ENCODE measurements at regions not wholly inside any gene's neighbourhood (a gene's known extent, or its start where the extent isn't known, plus 50 kb on each side); places are given as distances from the start of the nearest gene placed in this dataset.
"Not testable (repeated sequence)": the region's sequence is repeated elsewhere in the genome, so short reads cannot be mapped to it uniquely, and the experiment has no call there.

DNA sequence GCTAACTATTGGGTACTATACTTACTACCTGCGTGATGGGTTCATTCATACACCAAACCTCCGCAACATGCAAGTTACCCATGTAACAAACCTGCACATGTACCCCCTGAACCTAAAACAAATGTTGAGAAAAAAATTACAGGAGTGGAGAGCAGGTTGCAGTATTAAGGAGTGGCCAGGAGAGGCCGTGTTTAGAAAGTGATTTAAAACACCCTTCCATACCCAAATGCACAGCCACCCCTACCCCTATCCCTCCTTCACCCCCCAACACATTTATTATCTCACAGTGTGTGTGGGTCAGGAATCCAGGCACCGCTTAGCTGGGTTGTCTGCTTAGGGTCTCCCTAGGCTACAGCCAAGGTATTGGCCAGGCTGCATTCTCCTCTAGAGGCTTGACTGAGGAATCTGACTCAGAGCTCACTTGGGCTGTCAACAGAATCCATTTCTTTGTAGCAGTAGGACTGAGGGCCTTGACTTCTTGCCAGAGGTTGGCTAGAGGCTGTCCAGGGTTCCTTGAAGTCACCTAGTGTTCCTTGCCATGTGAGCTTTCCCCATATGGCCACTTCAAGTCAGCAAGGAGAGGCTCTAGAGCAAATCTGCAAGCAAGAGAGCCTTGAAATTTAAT, 115.3 kb upstream of the NBPF8 start:
- BruUV-seq (replicated peaks); H3K9ac ChIP-seq (ENCODE audit: insufficient read depth in 1 of 2, low read depth in 2 of 2, low read length in 2 of 2); H4K20me1 ChIP-seq (replicated peaks; ENCODE audit: control insufficient read depth, insufficient read depth, low read length); H3K27ac ChIP-seq (ENCODE audit: extremely low read depth, low read depth, low read length); DNase-seq (ENCODE audit: extremely low read depth in 1 of 4, low spot score in 3 of 4); H3K27me3 ChIP-seq (ENCODE audit: control insufficient read depth in 2 of 2, insufficient read depth in 2 of 2, low read length in 2 of 2); H3K9me1 ChIP-seq (ENCODE audit: control insufficient read depth, insufficient read depth, low read length); H3K9me3 ChIP-seq (replicated peaks; ENCODE audit: control insufficient read depth, insufficient read depth, low read depth, low read length); H3K4me1 ChIP-seq (replicated peaks in 1 of 2; ENCODE audit: control insufficient read depth in 2 of 2, insufficient read depth in 2 of 2, low read length in 2 of 2); CTCF ChIA-PET (ENCODE audit: low intra/inter-chr PET ratio); H3K79me2 ChIP-seq (ENCODE audit: control insufficient read depth, insufficient read depth, low read length); intact Hi-C loops (cut with micrococcal nuclease); in situ Hi-C loops (cut with MboI); FAIRE-seq; H2AFZ ChIP-seq (ENCODE audit: low read depth, low read length); H3K4me3 ChIP-seq; POLR2A ChIA-PET; H3K4me2 ChIP-seq (ENCODE audit: insufficient read depth, low read length); H3K36me3 ChIP-seq (ENCODE audit: control insufficient read depth, insufficient read depth, low read length): not testable (repeated sequence)
- WGBS (ENCODE audit: insufficient coverage, low coverage, missing lambda C conversion rate) = 57% methylated on average over 2 of the region's 4 CpGs
- peak; percentile 81 for ATAC-seq

DNA sequence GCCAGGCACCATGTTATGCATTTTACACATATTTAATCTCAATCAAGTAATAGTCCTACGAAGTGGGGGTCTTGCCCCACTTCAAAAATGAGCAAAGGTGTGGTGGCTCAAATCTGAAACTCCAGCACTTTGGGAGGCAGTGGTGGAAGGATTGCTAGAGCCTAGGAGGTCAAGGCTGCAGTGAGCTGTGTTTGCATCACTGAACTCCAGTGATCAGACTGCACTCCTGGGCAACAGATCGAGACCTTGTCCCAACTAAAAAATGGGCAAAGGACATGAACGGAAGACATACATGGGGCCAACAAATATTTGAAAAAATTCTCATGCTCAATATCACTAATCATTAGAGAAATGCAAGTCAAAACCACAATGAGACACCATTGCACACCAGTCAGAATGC, 116.3 kb upstream of the NBPF8 start:
- DNase-seq (ENCODE audit: extremely low read depth in 1 of 4, low spot score in 3 of 4); H3K79me2 ChIP-seq (ENCODE audit: control insufficient read depth, insufficient read depth, low read length); FAIRE-seq; H3K36me3 ChIP-seq (ENCODE audit: control insufficient read depth, insufficient read depth, low read length); H3K9ac ChIP-seq (ENCODE audit: insufficient read depth in 1 of 2, low read depth in 2 of 2, low read length in 2 of 2); H3K9me1 ChIP-seq (ENCODE audit: control insufficient read depth, insufficient read depth, low read length); ATAC-seq; H3K4me3 ChIP-seq; H3K27me3 ChIP-seq (ENCODE audit: control insufficient read depth in 2 of 2, insufficient read depth in 2 of 2, low read length in 2 of 2); POLR2A ChIA-PET; H3K4me2 ChIP-seq (ENCODE audit: insufficient read depth, low read length); intact Hi-C loops (cut with micrococcal nuclease); H3K4me1 ChIP-seq (replicated peaks in 1 of 2; ENCODE audit: control insufficient read depth in 2 of 2, insufficient read depth in 2 of 2, low read length in 2 of 2); H4K20me1 ChIP-seq (replicated peaks; ENCODE audit: control insufficient read depth, insufficient read depth, low read length); H3K9me3 ChIP-seq (replicated peaks; ENCODE audit: control insufficient read depth, insufficient read depth, low read depth, low read length); BruUV-seq (replicated peaks); CTCF ChIA-PET (ENCODE audit: low intra/inter-chr PET ratio); in situ Hi-C loops (cut with MboI); H3K27ac ChIP-seq (ENCODE audit: extremely low read depth, low read depth, low read length); H2AFZ ChIP-seq (ENCODE audit: low read depth, low read length): not testable (repeated sequence)
- no CpG with 5 or more reads among the region's 3 CpGs for WGBS (ENCODE audit: insufficient coverage, low coverage, missing lambda C conversion rate)

DNA sequence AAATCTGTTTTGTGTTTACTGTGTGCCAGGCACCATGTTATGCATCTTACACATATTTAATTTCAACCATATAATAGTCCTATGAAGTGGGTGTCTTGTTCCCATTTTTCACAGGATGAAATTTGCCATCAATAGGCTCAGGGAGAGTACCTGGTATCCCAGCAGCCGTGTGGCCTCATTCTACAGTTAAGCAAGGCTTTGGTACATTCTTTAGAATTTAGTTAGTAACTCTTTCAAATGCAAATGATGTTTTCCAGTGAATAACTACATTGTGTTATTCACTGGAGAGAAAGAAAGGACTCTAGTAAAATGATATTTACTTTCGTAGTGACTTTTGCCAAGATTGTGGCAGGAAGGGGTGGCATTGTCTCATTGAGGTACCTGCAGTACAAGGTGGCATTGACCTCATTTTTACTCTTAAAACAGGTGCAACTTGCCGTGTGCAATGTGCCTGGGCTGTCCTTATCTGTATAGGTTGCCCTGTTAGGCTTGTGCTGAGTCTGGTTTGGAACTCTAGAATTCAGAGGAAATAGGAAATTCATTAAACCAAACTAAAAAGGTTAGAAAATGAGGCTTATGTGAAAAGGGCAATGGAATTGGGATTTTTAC, 117.4 kb upstream of the NBPF8 start:
- ATAC-seq; H3K27me3 ChIP-seq (ENCODE audit: control insufficient read depth in 2 of 2, insufficient read depth in 2 of 2, low read length in 2 of 2); BruUV-seq (replicated peaks); H3K79me2 ChIP-seq (ENCODE audit: control insufficient read depth, insufficient read depth, low read length); H3K9me3 ChIP-seq (replicated peaks; ENCODE audit: control insufficient read depth, insufficient read depth, low read depth, low read length); in situ Hi-C loops (cut with MboI); H3K4me3 ChIP-seq; POLR2A ChIA-PET; H4K20me1 ChIP-seq (replicated peaks; ENCODE audit: control insufficient read depth, insufficient read depth, low read length); CTCF ChIA-PET (ENCODE audit: low intra/inter-chr PET ratio); H3K4me1 ChIP-seq (replicated peaks in 1 of 2; ENCODE audit: control insufficient read depth in 2 of 2, insufficient read depth in 2 of 2, low read length in 2 of 2); H3K36me3 ChIP-seq (ENCODE audit: control insufficient read depth, insufficient read depth, low read length); H3K27ac ChIP-seq (ENCODE audit: extremely low read depth, low read depth, low read length); DNase-seq (ENCODE audit: extremely low read depth in 1 of 4, low spot score in 3 of 4); H2AFZ ChIP-seq (ENCODE audit: low read depth, low read length); H3K9ac ChIP-seq (ENCODE audit: insufficient read depth in 1 of 2, low read depth in 2 of 2, low read length in 2 of 2); H3K9me1 ChIP-seq (ENCODE audit: control insufficient read depth, insufficient read depth, low read length); H3K4me2 ChIP-seq (ENCODE audit: insufficient read depth, low read length); intact Hi-C loops (cut with micrococcal nuclease); FAIRE-seq: not testable (repeated sequence)
- no CpG with 5 or more reads among the region's 3 CpGs for WGBS (ENCODE audit: insufficient coverage, low coverage, missing lambda C conversion rate)

GRCh38 chr1:120290105-120290504, 113.8 kb upstream of the SEC22B start:
- in situ Hi-C loops (cut with MboI) = not testable (repeated sequence)

More at GRCh38 chr1:120290105-120290504, 113.8 kb upstream of the SEC22B start:
- H3K9me3 ChIP-seq (replicated peaks; ENCODE audit: control insufficient read depth, insufficient read depth, low read depth, low read length); CTCF ChIA-PET (ENCODE audit: low intra/inter-chr PET ratio); H3K9me1 ChIP-seq (ENCODE audit: control insufficient read depth, insufficient read depth, low read length); H2AFZ ChIP-seq (ENCODE audit: low read depth, low read length); H4K20me1 ChIP-seq (replicated peaks; ENCODE audit: control insufficient read depth, insufficient read depth, low read length); H3K9ac ChIP-seq (ENCODE audit: insufficient read depth in 1 of 2, low read depth in 2 of 2, low read length in 2 of 2); H3K79me2 ChIP-seq (ENCODE audit: control insufficient read depth, insufficient read depth, low read length); H3K4me1 ChIP-seq (replicated peaks in 1 of 2; ENCODE audit: control insufficient read depth in 2 of 2, insufficient read depth in 2 of 2, low read length in 2 of 2); FAIRE-seq; H3K4me3 ChIP-seq; BruUV-seq (replicated peaks); H3K36me3 ChIP-seq (ENCODE audit: control insufficient read depth, insufficient read depth, low read length); POLR2A ChIA-PET; H3K27me3 ChIP-seq (ENCODE audit: control insufficient read depth in 2 of 2, insufficient read depth in 2 of 2, low read length in 2 of 2); H3K4me2 ChIP-seq (ENCODE audit: insufficient read depth, low read length); DNase-seq (ENCODE audit: extremely low read depth in 1 of 4, low spot score in 3 of 4); intact Hi-C loops (cut with micrococcal nuclease); H3K27ac ChIP-seq (ENCODE audit: extremely low read depth, low read depth, low read length): not testable (repeated sequence)
- WGBS (ENCODE audit: insufficient coverage, low coverage, missing lambda C conversion rate) = no CpG with 5 or more reads among the region's 3 CpGs
- ATAC-seq = peak; percentile 17; the same call in 2 of the 3 replicates

Measured in K562 (cell line).